H9 (cell line): ENCODE measurements at regions not wholly inside any gene's neighbourhood (a gene's known extent, or its start where the extent isn't known, plus 50 kb on each side); places are given as distances from the start of the nearest gene placed in this dataset.

Experiments used
- DNase-seq: peaks from one replicate; pipeline ENCODE4 v3.0.0-alpha.2; 2017
- H2AFZ ChIP-seq: one replicate; pipeline ENCODE4 v1.6.1; 2013; ENCODE audit warnings: mild to moderate bottlenecking, low read length, control low read depth, moderate library complexity
- H2AK5ac ChIP-seq: 2 replicates; pipeline ENCODE4 v1.6.1; 2013; ENCODE audit warnings: low read length, control low read depth, mixed read lengths; ENCODE audit not compliant: insufficient read length
- H2BK120ac ChIP-seq: one replicate; pipeline ENCODE4 v1.6.1; 2013; ENCODE audit warnings: low read depth, mild to moderate bottlenecking, low read length, control low read depth, inconsistent platforms; ENCODE audit not compliant: poor library complexity, severe bottlenecking
- H2BK12ac ChIP-seq: 2 replicates; pipeline ENCODE4 v1.6.1; 2013; ENCODE audit warnings: low read length, control low read depth, mixed read lengths, low read depth; ENCODE audit not compliant: insufficient read length
- H2BK15ac ChIP-seq: 2 replicates; pipeline ENCODE4 v1.6.1; 2013; ENCODE audit warnings: low read depth, low read length, control low read depth
- H2BK20ac ChIP-seq: one replicate; pipeline ENCODE4 v1.6.1; 2013; ENCODE audit warnings: low read depth, mild to moderate bottlenecking, low read length, control low read depth, inconsistent platforms; ENCODE audit not compliant: poor library complexity, severe bottlenecking
- H2BK5ac ChIP-seq: 2 replicates; pipeline ENCODE4 v1.6.1; 2013; ENCODE audit warnings: low read length, control low read depth, mixed read lengths; ENCODE audit not compliant: insufficient read length
- H3K14ac ChIP-seq: 2 replicates; pipeline ENCODE4 v1.6.1; 2013; ENCODE audit warnings: low read length, control low read depth; ENCODE audit not compliant: insufficient read depth
- H3K18ac ChIP-seq: 2 replicates; pipeline ENCODE4 v1.6.1; 2013; ENCODE audit warnings: low read depth, mild to moderate bottlenecking, mixed read lengths, low read length, control low read depth; ENCODE audit not compliant: insufficient read length
- H3K23ac ChIP-seq: 2 replicates; pipeline ENCODE4 v1.6.1; 2013; ENCODE audit warnings: low read length, control low read depth, mixed read lengths, low read depth; ENCODE audit not compliant: insufficient read length
- H3K23me2 ChIP-seq: 2 replicates; pipeline ENCODE4 v1.6.1; 2013; ENCODE audit warnings: low read depth, mild to moderate bottlenecking, mixed read lengths, low read length, control low read depth; ENCODE audit not compliant: insufficient read length, poor library complexity, severe bottlenecking
- H3K27ac ChIP-seq: 2 replicates; pipeline ENCODE4 v1.5.1; 2013; ENCODE audit warnings: low read length, control low read depth, mixed read lengths, low read depth; ENCODE audit not compliant: insufficient read length
- H3K27me3 ChIP-seq: 2 replicates; pipeline ENCODE4 v1.6.1; 2013; ENCODE audit warnings: low read length, control low read depth, inconsistent platforms; ENCODE audit not compliant: insufficient read depth
- H3K4ac ChIP-seq: 2 replicates; pipeline ENCODE4 v1.6.1; 2013; ENCODE audit warnings: low read depth, mild to moderate bottlenecking, control low read depth, inconsistent platforms, low read length, moderate library complexity
- H3K4me1 ChIP-seq: 2 replicates; pipeline ENCODE4 v1.6.1; 2013; ENCODE audit warnings: low read length, control low read depth, inconsistent platforms; ENCODE audit not compliant: insufficient read depth
- H3K4me2 ChIP-seq: 2 replicates; pipeline ENCODE4 v1.6.1; 2013; ENCODE audit warnings: low read length, control low read depth, mixed read lengths; ENCODE audit not compliant: insufficient read length, insufficient read depth
- H3K56ac ChIP-seq: 2 replicates; pipeline ENCODE4 v1.6.1; 2013; ENCODE audit warnings: low read depth, mild to moderate bottlenecking, mixed read lengths, low read length, control low read depth; ENCODE audit not compliant: insufficient read length
- H3K79me1 ChIP-seq: 2 replicates; pipeline ENCODE4 v1.6.1; 2013; ENCODE audit warnings: low read depth, mild to moderate bottlenecking, moderate library complexity, low read length, control low read depth, inconsistent platforms; ENCODE audit not compliant: insufficient read depth, poor library complexity, severe bottlenecking
- H3K79me2 ChIP-seq: 2 replicates; pipeline ENCODE4 v1.6.1; 2013; ENCODE audit warnings: low read length, control low read depth, inconsistent platforms; ENCODE audit not compliant: insufficient read depth
- H3K9ac ChIP-seq: 2 replicates; pipeline ENCODE4 v1.6.1; 2013; ENCODE audit warnings: low read length, control low read depth, mixed read lengths; ENCODE audit not compliant: insufficient read length; ENCODE audit errors: extremely low read depth
- H3K9me3 ChIP-seq: one replicate; pipeline ENCODE4 v1.6.1; 2013; ENCODE audit warnings: low read depth, low read length, inconsistent platforms; ENCODE audit not compliant: control insufficient read depth
- H3T11ph ChIP-seq: one replicate; pipeline ENCODE4 v1.6.1; 2013; ENCODE audit warnings: mild to moderate bottlenecking, low read length, control low read depth, inconsistent platforms
- H4K20me1 ChIP-seq: one replicate; pipeline ENCODE4 v1.6.1; 2013; ENCODE audit not compliant: control insufficient read depth, insufficient read length, insufficient read depth
- H4K5ac ChIP-seq: 2 replicates; pipeline ENCODE4 v1.6.1; 2013; ENCODE audit warnings: low read depth, mild to moderate bottlenecking, mixed read lengths, low read length, control low read depth; ENCODE audit not compliant: insufficient read length
- H4K8ac ChIP-seq: replicated peaks from 2 replicates; pipeline ENCODE4 v1.6.1; 2013; ENCODE audit warnings: low read length, control low read depth, mixed read lengths, low read depth; ENCODE audit not compliant: insufficient read length
- H4K91ac ChIP-seq: 2 replicates; pipeline ENCODE4 v1.6.1; 2013; ENCODE audit warnings: low read depth, mild to moderate bottlenecking, moderate library complexity, mixed read lengths, low read length, control low read depth; ENCODE audit not compliant: insufficient read length
- H3K27ac Mint-ChIP-seq, 3 experiments: 2 replicates in 2 of 3; 3 replicates in 1 of 3; pipeline ENCODE4 v1.8.0; 2020 to 2021; ENCODE audit warnings: mixed read lengths in 3 of 3, mild to moderate bottlenecking in 1 of 3, moderate library complexity in 1 of 3
- H3K27me3 Mint-ChIP-seq: 2 replicates; pipeline ENCODE4 v1.8.0; 2021; ENCODE audit warnings: low read depth, mild to moderate bottlenecking, moderate library complexity, mixed read lengths
- H3K36me3 Mint-ChIP-seq, 3 experiments: 2 replicates in 2 of 3; 3 replicates in 1 of 3; pipeline ENCODE4 v1.8.0; 2020 to 2021; ENCODE audit warnings: low read depth in 3 of 3, mixed read lengths in 3 of 3; ENCODE audit not compliant: insufficient read depth in 1 of 3
- H3K4me1 Mint-ChIP-seq, 2 experiments: 2 replicates each; pipeline ENCODE4 v1.8.0; 2020; ENCODE audit warnings: mixed read lengths in 2 of 2
- H3K4me3 Mint-ChIP-seq, 2 experiments: 2 replicates in 1 of 2; 3 replicates in 1 of 2; pipeline ENCODE4 v1.8.0; 2020 to 2021; ENCODE audit warnings: mild to moderate bottlenecking in 2 of 2, mixed read lengths in 2 of 2, moderate library complexity in 1 of 2
- H3K9me3 Mint-ChIP-seq, 2 experiments: 2 replicates in 1 of 2; 3 replicates in 1 of 2; pipeline ENCODE4 v1.8.0; 2020; ENCODE audit warnings: mild to moderate bottlenecking in 2 of 2, mixed read lengths in 2 of 2, moderate library complexity in 1 of 2
- WGBS: extraction: QIAGEN DNeasy Blood & Tissue Kit; methylation state at CpG from one replicate; pipeline ENCODE4 v1.1.7; 2013; ENCODE audit warnings: missing lambda C conversion rate, low lambda C conversion rate, mixed read lengths; ENCODE audit not compliant: insufficient read length; ENCODE audit errors: extremely low coverage; 5-methylcytosine and 5-hydroxymethylcytosine counted together
- TF ChIP-seq, protein P1 (sequence below): fragments of 200-600 bp; sonication (generic); conservative IDR thresholded peaks from 3 replicates; pipeline ENCODE4 v1.8.0; 2021; ENCODE audit warnings: antibody characterized with exemption, mild to moderate bottlenecking

- peaks cover 0 to 2% (median 0%) of the 10 kb centered on the region in 3 experiments; a peak in 2 of 7 replicates for H3K36me3 Mint-ChIP-seq
- no peak overlapping the region for H2BK20ac ChIP-seq
- no peaks in the 10 kb centered on the region for H3K23me2 ChIP-seq
- H3K27me3 ChIP-seq = no peaks in the 10 kb centered on the region
- H3K23ac ChIP-seq = no peak overlapping the region
- H3K4me2 ChIP-seq = no peak overlapping the region
- no peak overlapping the region for H2BK12ac ChIP-seq
- no peak overlapping the region for H2AFZ ChIP-seq
- no peak overlapping the region for H3K4ac ChIP-seq
- no peak overlapping the region for H3K4me3 Mint-ChIP-seq
- H4K91ac ChIP-seq = no peak overlapping the region
- H4K5ac ChIP-seq = no peak overlapping the region
- no peak for DNase-seq
- H4K20me1 ChIP-seq = no peaks in the 10 kb centered on the region
- no peak overlapping the region for H2BK5ac ChIP-seq
- no peak overlapping the region for H2AK5ac ChIP-seq
- WGBS = no CpG with 5 or more reads among the region's 3 CpGs
- no peak overlapping the region for H3K27ac Mint-ChIP-seq
- no peak overlapping the region for H3K56ac ChIP-seq
- peaks cover 3 to 6% of the 10 kb centered on the region in 2 experiments; a peak in 2 of 4 replicates for H3K4me1 Mint-ChIP-seq
- H3K9me3 ChIP-seq = no peaks in the 10 kb centered on the region
- no peak overlapping the region for H2BK120ac ChIP-seq
- no peak overlapping the region for H3K27ac ChIP-seq
- TF ChIP-seq, protein P1, sequence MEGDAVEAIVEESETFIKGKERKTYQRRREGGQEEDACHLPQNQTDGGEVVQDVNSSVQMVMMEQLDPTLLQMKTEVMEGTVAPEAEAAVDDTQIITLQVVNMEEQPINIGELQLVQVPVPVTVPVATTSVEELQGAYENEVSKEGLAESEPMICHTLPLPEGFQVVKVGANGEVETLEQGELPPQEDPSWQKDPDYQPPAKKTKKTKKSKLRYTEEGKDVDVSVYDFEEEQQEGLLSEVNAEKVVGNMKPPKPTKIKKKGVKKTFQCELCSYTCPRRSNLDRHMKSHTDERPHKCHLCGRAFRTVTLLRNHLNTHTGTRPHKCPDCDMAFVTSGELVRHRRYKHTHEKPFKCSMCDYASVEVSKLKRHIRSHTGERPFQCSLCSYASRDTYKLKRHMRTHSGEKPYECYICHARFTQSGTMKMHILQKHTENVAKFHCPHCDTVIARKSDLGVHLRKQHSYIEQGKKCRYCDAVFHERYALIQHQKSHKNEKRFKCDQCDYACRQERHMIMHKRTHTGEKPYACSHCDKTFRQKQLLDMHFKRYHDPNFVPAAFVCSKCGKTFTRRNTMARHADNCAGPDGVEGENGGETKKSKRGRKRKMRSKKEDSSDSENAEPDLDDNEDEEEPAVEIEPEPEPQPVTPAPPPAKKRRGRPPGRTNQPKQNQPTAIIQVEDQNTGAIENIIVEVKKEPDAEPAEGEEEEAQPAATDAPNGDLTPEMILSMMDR = no peak
- H3K9me3 Mint-ChIP-seq = peaks cover 2 to 5% of the 10 kb centered on the region in 2 experiments; a peak in 3 of 5 replicates
- no peak overlapping the region for H3K18ac ChIP-seq
- H3K9ac ChIP-seq = no peak overlapping the region
- no peaks in the 10 kb centered on the region for H3K4me1 ChIP-seq
- no peaks in the 10 kb centered on the region for H3K79me2 ChIP-seq
- H4K8ac ChIP-seq = no peak overlapping the region
- H3T11ph ChIP-seq = no peak overlapping the region
- H3K27me3 Mint-ChIP-seq = no peaks in the 10 kb centered on the region
- H3K79me1 ChIP-seq = no peaks in the 10 kb centered on the region
- no peak overlapping the region for H2BK15ac ChIP-seq
- H3K14ac ChIP-seq = no peak overlapping the region
Observed at GRCh38 chr4:126470862-126471261, 1156.1 kb downstream of the FAT4 start.
